DOHH2 (cell line): ENCODE measurements at regions not wholly inside any gene's neighbourhood (a gene's known extent, or its start where the extent isn't known, plus 50 kb on each side); places are given as distances from the start of the nearest gene placed in this dataset.

ENCODE experiments used
- EZH2phosphoT487 ChIP-seq: fragments of 200-600 bp; sonication (generic); IDR thresholded peaks from 2 replicates; pipeline ENCODE4 v1.6.1; 2017; ENCODE audit warnings: borderline replicate concordance, mild to moderate bottlenecking, antibody characterized with exemption, low read length, moderate library complexity, mixed read lengths
- TF ChIP-seq, protein P1 (sequence below): fragments of 200-600 bp; sonication (generic); IDR thresholded peaks from one replicate; pipeline ENCODE4 v1.5.1; 2014; ENCODE audit warnings: antibody characterized with exemption, mild to moderate bottlenecking, low read depth, low read length; ENCODE audit not compliant: poor library complexity, severe bottlenecking

DNA sequence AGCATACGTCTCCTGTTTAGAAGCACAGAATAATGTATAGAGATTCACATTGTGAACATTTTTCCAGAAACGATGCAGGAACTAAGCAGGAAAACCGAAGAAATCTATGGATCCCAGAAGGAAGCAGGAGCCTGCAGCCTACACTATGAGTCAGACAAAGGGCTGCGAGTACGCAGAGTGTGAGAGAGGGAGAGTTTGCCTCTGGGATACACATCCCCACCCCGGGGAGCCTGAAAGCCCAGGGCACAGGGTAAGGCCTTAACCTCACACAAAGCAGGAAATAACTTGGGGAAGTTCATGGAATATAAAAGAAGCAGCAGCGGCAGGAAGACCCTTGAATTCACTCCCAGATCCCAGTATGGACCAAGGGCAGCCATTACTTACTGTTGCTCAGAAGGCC is 842.1 kb upstream of the MANEA start:
- TF ChIP-seq, protein P1, sequence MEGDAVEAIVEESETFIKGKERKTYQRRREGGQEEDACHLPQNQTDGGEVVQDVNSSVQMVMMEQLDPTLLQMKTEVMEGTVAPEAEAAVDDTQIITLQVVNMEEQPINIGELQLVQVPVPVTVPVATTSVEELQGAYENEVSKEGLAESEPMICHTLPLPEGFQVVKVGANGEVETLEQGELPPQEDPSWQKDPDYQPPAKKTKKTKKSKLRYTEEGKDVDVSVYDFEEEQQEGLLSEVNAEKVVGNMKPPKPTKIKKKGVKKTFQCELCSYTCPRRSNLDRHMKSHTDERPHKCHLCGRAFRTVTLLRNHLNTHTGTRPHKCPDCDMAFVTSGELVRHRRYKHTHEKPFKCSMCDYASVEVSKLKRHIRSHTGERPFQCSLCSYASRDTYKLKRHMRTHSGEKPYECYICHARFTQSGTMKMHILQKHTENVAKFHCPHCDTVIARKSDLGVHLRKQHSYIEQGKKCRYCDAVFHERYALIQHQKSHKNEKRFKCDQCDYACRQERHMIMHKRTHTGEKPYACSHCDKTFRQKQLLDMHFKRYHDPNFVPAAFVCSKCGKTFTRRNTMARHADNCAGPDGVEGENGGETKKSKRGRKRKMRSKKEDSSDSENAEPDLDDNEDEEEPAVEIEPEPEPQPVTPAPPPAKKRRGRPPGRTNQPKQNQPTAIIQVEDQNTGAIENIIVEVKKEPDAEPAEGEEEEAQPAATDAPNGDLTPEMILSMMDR, result no peak
- TF ChIP-seq EZH2phosphoT487, result no peak
